Erythroblast (primary cell): ENCODE measurements at regions not wholly inside any gene's neighbourhood (a gene's known extent, or its start where the extent isn't known, plus 50 kb on each side); places are given as distances from the start of the nearest gene placed in this dataset.

Source experiments
- GATA1 ChIP-seq: IDR thresholded peaks from 2 replicates; pipeline ENCODE4 v1.6.1; 2011; ENCODE audit warnings: low read depth, mild to moderate bottlenecking, control low read depth, low read length, moderate library complexity
- POLR2A ChIP-seq: IDR thresholded peaks from 2 replicates; pipeline ENCODE4 v1.6.1; 2011; ENCODE audit warnings: mild to moderate bottlenecking, low read length

DNA sequence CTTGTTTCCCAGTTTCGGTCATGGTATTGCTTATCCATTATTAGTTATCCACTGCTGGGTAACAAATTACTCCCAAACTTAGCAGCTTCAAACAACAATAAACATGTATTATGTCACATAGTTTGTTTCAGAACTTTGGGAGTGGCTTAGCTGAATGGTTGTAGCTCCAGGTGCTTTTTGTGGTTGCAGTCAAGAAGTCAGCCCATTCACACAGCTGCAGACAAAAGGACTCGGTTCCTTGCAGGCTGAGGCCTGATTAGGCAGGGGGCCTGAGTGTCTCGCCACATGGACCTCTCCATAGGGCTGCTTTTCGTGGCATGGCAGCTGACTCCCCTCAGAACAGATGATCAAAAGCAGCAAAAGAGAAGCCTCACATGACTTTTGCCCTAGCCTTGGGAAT lies 58.2 kb upstream of the ITGA4 start:
- no peak for TF ChIP-seq POLR2A
- no peak for TF ChIP-seq GATA1
